NCI-H2107 (cell line): ENCODE measurements at regions not wholly inside any gene's neighbourhood (a gene's known extent, or its start where the extent isn't known, plus 50 kb on each side); places are given as distances from the start of the nearest gene placed in this dataset.
"Not testable (repeated sequence)": the region's sequence is repeated elsewhere in the genome, so short reads cannot be mapped to it uniquely, and the experiment has no call there.

Source experiments
- DNase-seq: peaks from one replicate; lab custom pipeline; 2025; lab: John Stamatoyannopoulos, UW

DNA sequence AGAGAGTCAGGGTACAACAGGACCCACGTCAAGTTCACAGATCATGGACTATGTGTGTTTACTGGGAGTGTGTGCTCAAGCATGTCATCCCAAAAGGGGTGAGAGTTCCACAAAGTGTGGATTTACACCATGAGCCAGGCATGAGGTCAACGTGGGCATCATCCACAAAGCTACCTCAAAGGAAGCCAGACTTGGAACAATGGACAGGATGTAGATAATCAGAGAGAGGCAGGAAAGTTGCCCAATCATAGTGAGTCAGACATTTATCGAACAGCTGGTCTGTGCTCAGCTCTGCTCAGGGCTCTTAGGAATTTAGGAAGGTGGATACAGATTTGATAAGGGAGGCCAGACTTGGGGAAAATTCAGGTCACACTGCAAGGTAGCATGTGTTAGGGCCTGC, 317.2 kb upstream of the CDYL start:
- DNase-seq: no peak

DNA sequence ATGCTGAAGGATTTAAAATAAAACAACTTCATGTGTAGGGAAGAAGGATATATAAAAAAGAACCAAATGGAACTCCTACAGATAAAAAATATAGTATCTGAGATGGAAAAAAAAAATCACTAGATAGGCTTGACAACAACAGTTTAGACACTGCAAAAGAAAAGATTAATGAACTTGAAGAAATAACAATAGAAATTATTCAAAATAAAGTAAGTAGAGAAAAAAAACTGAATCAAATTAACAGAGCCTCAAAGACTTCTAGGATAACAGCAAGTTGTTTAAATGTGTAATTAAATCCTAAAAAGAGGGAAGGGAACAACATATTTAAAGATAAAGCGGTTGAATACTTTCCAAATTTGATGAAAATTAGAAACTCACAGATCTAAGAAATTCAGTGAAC, 316.3 kb upstream of the ECI2 start:
- no peak for DNase-seq

DNA sequence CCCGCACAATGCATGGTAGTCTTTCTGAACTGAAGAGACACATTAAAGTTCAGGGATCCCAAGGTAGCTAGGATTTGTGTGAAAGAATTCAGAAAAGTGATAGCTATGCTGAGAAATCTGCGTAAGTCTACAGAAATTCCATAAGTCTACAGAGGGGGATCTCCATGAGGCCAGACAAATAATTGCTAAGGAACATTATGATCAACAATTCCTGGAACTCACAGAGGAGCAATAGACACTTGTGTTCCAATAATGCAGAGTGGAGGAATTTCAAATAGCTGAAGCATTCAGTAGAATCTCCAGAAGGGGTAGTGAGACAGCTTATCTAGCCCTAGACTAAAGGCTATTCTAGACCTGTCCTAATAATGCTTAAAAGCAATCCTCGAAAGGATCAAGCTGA, 315.7 kb upstream of the ECI2 start:
- DNase-seq: no peak

DNA sequence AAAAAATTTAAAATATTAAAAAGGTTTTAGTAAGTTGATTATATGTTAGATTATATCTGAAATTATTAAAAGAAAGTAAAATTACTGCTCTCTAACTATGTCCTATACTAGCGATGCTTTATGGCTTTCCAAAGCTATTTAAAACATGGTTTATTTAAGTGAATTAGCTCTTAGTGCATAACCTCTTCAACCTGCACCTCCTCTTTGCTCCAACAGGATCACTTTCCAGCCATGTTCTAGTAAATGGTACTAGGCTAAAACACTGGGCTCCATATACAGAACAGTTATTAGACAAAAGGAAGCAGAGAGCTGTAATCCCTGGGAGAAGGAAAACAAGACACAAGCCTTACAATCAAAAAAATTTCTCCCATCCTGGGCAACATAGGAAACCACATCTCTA, 314.9 kb upstream of the ECI2 start:
- DNase-seq: no peak

DNA sequence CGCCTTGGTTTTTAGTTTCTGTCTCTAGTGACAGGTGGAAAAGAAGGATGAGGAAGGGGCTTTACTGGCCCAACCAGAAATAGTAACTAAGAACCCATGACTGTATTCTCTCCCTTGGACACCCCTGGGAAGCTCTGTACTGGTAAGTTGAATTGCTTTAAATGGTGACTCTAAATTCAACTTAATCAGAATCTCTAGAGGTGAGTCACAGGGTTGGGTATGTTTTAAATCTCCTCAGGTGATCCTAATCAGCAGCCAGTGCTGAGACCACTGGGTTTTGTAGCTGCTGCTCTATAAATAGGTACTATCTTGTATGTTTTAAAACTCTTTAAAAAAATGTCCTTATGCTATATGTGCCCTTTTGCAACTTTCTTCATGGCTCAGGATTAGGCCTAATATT, 314.0 kb upstream of the ECI2 start:
- no peak for DNase-seq

DNA sequence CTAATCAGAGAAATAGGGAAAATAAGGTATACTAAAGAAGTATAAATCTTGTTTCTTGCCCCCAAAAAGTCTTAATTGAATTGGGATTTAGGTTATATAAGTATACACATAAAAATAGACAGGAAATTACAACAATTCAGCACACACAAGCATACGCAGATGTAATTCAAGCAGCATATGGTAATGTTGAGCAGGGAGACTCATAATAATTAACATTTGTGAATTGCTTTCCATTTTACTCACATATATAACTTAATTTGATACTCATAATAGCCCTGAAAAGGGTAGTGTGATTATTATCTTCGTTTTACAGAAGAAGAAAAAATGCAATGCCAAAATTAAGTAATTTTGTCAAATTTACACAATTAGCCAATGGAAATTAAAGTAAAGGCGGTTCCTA, 313.5 kb upstream of the ECI2 start:
- no peak for DNase-seq

DNA sequence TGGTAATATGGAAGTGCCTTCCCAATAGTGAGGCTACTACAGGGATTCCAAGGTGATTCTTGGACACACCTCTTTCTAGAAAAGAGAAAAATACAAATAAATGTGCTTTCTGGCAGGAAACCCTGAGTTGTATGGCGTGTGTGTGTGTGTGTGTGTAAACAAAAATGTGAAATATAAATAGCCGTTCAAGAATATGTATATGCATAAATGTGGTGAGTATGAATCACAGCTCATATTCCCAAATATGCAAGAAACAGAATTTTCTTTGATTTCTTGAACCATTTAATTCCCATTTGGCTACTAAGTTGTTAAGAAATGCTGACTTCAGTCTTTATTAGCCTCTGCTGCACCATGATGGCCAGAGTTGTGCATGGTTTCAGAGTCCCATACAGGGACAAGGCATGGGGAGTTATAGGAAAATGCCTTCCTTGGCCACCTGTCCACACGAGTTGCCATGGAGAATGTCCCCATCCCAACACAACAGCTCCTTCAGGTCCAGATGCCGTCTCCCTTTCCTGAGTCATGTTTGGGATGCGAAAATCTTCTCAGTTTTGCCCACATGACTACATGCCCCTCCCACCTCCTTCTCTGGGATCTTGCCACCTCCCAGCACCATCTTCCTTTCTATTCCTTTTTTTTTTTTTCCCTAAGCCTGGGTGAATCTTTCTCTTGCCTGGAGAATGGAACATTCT, 312.4 kb upstream of the ECI2 start:
- no peak for DNase-seq

DNA sequence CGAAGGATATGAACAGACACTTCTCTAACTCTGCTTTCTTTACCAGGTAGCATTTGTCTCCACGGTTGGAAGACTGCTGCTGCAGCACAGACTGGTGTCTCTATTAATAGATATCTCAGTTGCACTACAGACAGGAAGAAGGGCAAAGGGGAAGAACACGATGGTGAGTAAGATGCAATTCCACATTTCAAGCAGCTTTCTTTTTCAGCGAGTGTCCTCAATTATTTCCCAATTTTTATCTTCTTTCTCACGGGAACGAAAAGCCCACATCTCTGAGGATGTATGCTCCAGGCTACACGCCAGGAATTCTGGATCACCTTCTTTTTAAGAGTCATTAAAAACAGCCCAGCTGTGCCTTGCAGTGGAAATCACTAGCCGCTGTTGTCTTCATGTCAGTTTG, 311.6 kb upstream of the ECI2 start:
- no peak for DNase-seq

DNA sequence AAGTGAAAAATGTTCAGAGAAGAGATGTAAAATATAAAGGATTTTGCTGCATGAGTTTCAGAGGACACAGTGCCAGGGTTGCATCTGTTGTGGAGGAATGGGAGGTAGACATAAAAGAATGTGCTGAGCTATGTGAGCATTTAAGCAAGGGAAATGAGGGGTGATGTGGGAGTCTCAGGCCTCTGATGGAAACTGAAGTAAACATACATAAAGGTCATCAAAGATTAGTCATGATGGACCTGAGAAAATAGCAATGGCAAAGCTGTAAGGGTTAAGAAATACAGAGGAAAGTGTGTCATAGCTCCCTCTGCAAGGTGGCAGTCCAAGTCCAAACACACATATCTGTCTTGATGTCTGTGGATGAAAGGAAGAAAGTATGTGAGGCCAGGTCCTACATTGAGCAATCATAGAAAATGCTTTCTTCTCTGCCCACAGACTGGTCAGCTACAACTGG, 306.6 kb upstream of the ECI2 start:
- no peak for DNase-seq

DNA sequence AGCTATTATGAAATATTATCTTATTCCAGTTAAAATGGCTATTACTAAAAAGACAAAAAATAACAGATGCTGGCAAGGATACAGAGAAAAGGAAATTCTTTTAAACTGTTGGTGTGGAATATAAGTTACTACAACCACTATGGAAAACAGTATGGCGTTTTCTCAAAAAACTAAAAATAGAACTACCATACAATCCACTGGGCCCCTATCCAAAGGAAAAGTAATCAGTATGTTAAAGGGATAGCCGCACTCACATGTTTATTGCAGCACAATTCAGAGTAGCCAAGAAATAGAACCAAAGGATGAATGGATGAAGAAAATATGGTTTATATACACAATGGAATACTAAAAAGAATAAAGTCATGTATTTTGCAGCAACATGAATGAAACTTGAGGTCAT, 303.8 kb upstream of the ECI2 start:
- no peak for DNase-seq

DNA sequence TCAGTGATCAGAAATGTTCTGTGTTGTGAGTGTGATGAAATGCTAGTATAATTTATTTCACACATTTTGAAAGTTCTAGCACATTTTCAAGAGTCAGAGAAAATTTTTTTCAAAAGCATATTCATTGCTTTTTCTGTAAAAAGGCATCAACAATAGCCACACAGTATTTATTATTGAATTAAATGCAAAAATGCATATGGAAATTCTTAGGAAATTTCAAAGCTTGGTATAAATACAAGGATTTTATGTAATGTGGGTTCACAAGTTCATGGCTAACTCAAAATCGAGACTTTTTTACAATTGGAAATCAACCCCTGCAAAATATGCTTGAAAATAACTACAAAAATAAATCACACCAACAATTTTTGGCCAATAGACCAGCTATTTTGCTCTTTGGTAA, 302.0 kb upstream of the ECI2 start:
- DNase-seq: no peak

DNA sequence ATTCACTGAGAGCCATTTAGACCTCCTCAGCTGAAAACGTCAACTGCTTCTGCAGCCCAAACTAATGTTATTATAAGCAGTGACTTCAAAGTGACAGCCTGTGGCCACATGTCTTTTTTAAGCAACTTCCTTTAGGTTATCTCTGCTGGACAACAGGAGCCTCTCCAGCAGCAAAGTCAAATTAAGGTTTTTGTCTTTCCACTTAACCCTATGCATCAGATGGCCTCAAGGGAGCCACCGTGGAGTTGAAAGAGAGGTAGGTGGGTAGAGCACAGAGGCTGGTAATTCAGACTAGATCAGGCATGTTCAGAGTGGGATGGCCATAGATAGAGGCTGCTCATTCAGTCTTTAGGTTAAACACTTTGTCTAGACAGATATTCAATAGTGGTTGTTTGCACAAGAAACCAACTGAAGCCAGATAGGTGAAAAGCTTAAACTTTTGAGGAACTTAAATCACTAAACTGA, 300.6 kb upstream of the ECI2 start:
- no peak for DNase-seq

DNA sequence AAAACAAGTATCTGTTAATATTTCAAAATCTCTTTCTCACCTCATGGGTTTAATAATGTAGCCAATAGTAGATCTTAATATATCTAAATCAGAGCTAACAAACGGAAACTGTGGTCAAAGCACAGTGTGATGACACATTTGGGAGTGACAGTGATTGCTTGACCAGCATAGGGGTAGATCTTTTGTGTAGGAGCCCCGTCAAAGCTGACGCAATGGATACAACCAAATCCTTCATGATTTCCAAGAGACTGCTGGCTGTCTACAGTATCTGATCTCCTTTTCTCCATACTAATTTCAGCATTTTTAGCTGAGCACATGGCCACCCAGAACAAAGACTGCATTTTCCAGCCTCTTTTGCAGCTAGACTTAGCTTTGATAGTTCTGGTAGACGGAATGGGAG, 299.3 kb upstream of the ECI2 start:
- no peak for DNase-seq

DNA sequence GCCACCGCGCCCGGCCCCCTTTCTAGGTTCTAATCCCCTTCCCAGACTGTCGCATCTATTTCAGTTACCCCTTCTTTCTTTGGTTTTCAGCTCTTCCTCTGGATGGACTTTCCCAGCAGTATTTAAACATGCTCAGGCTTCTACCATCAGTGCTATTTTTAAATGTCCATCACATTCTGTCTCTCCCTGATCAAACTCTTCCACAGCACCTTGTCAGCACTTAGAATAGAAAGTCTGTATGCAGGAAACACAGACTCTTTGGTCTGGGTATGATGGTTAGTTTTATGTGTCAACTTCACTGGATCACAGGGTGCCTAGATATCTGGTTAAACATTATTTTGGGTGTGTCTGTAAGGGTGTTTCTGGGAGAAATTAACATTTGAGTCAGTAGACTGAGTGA, 297.8 kb upstream of the ECI2 start:
- no peak for DNase-seq

DNA sequence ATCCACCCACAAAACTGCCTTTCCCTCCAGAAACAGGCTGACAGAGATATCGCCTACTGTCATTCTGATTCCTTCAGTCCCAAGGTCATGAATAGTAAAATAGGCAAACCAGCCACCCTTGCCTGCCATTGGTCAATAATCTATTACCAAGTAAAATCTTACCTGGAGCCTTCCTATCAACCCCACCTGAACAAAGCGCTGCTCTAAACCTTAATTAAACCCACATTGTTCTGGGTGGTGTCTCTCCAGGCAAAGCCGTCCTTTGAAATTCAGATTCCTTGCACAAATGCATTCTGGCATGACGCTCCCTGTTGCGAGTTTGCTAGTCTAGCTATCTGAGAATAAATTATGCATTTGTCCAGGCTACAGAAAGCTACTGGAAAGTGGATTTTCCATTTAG, 291.6 kb upstream of the ECI2 start:
- no peak for DNase-seq

DNA sequence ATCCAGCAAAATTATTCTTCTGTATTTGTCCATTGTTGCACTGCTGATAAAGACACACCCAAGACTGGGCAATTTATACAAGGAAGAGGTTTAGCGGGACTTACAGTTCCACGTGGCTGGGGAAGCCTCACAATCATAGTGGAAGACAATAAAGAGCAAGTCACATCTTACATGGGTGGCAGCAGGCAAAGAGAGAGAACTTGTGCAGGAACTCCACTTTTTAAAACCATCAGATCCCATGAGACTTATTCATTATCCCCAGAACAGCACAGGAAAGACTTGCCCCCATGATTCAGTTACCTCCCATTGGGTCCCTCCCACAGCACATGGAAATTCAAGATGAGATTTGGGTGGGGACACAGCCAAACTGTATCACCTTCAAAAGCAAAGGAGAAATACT, 286.5 kb upstream of the ECI2 start:
- DNase-seq: no peak

DNA sequence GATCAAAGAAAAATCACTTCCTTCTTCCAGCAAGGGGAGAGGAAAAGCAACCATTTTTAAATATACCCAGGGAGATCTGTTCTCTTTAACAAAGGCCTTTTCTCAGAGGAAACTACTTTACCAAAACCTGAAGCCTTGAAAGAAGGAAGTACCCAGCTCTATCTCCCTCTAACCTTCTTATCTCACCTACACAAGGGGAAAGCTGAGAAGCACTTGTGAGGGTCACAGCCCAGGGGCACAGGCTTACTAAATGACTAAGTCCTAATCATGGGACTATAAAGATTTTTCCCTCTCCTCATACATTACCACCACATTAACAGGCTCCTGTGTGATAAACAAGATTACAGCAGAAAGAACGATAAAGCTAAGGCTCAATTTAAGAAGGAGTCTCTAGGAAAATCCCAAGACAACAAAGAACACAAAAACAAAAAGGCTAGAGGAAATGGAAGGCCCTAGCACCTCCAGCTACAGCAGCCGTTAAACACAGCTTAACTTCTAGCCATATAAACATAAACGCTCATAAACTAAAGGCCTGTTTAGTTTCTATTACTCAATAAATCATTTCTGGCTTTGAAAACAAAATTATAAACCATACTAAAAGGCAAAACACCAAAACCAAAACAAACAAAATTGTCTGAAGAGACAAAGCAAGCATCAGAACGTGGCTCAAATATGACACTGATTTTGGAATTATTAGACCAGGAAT, 284.9 kb upstream of the ECI2 start:
- no peak for DNase-seq

DNA sequence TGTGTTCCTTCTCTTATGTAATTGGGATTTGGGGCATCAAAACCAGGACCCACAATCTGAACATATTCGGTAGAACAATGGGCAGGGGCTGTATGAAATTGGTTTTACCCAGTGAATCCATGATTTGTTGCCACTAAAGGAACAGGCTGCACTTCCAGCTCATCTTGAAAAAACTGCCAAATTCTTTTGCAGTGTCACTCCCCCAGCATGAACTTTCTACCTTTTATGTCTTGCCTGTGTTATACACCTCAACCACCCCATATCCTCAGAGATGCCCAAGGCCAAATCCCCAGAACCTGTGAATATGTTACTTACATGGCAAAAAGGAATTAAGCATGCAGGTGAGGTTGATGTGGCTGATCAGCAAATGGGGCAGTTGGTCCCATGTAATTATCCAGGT, 280.2 kb upstream of the ECI2 start:
- no peak for DNase-seq

DNA sequence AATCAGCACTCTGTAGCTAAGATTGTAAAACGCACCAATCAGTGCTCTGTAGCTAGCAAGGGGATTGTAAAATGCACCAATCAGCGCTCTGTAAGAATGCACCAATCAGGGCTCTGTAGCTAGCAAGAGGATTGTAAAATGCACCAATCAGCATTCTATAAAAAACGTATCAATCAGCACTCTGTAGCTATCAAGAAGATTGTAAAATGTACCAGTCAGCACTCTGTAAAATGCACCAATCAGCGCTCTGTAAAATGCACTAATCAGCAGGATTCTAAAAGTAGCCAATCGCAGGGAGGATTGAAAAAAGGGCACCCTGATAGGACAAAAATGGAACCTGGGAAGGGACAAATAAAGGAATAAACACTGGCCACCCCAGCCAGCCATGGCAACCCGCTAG, 278.7 kb upstream of the ECI2 start:
- not testable (repeated sequence) for DNase-seq

DNA sequence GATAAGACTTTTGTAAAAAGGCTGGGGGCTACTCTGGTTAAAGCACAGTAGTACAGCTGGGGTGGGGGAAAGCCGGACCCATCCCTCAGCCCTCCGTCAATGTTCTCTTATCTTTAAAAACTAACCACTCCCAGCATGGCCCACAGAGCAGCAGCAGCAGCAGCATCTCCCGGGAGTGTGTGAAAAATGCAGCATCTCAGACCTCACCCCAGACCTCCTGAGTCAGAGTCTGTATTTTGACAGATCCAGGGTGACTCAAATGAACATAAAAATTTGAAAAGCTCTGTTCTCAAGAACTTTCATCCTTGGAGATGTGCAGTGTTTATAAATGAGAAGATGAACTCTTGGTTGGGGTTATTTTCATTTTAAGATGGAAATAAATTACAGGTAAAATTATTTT, 277.7 kb upstream of the ECI2 start:
- DNase-seq: no peak

DNA sequence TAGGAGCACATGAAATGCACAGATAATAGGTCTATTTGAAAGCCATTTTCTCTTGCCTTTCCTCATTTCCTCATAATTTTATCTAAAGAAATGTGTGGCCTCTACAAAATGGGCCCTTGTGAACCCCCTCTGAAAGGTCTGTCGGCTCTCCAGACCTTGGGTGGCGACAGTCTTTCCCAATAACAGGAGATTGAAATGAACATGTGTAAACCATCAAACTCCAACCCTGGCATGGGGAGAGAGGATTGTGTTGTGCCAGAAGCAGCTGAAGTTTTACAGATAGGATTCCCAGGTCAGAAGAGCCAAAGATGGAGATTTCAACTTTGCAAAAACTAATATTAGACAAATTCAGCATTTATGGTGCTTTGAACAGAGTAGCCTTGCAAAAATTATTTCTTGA, 277.1 kb upstream of the ECI2 start:
- no peak for DNase-seq

DNA sequence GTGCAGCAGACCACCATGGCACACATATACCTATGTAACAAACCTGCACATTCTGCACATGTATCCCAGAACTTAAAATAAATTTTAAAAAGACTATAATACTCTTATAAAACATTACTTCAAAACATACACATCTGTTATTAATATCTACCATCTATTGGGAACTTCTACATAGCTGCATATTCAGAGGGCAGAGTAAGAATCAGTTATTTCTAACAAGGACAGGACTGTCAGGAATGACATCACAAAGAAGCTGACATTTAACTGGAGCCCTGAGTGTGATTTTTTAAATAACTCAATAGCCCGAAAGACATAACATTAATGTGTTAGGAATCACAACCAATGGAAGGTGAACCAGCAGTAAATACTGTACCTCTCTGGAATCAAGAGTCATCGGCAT, 276.7 kb upstream of the ECI2 start:
- no peak for DNase-seq

DNA sequence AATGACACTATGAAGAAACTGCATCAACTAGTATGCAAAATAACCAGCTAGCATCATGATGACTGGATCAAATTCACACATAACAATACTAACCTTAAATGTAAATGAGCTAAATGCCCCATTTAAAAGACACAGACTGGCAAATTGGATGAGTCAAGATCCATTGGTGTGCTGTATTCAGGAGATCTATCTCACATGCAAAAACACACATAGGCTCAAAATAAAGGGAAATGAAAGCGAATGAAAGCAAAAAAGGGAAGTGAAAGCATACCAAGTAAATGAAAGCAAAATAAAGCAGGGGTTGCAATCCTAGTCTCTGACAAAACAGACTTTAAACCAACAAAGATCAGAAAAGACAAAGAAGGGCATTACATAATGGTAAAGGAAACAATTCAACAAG, 272.3 kb upstream of the ECI2 start:
- DNase-seq: not testable (repeated sequence)

DNA sequence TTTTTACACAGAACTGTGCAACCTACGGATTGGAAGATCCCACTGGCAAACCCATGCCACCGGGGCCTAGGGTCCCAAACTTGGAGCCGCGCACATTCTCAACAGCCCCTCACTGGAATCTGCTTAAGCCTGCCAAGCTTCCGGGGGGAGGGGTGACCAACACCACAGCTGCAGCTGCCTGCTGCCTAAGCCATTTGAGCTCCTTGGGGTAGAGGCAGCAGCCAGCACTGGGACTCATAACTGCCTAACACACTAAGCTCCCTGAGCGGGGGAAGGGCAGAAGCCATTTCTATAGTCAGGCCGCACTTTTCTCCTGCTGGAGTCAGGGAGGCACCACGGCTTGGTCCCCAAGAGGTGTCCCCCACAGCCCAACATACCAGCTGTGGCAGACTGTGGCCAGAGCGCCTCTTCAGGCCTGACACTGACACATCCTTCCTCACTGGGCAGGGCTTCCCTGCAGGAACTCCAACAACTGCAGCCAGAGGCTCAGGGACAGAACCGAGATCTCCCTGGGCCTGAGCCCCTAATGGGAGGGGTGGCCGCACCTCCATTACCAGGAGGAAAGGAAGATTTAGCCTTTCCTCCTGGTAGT, 270.3 kb upstream of the ECI2 start:
- no peak for DNase-seq
